Endothelial cell of umbilical vein (primary cell): ENCODE measurements at regions not wholly inside any gene's neighbourhood (a gene's known extent, or its start where the extent isn't known, plus 50 kb on each side); places are given as distances from the start of the nearest gene placed in this dataset.

Experiments used
- BruUV-seq: library from RNA; stranded (reverse); fragments of 400-500 nt; replicated peaks from 2 replicates; lab custom pipeline; 2021; lab: Mats Ljungman, UMichigan
- CTCF ChIA-PET: fragments of 300-600, 350-600 bp; sonication (Branson Sonifier 250); formaldehyde crosslinking; loops from one replicate; lab custom pipeline; 2021; ENCODE audit warnings: antibody characterized with exemption, inconsistent platforms; lab: Charles Lee
- POLR2A ChIA-PET: fragments of 300-600, 350-600 bp; sonication (Branson Sonifier 250); formaldehyde crosslinking; loops from one replicate; lab custom pipeline; 2021; ENCODE audit warnings: antibody characterized with exemption, inconsistent platforms; lab: Charles Lee
- DNase-seq: peaks from one replicate; pipeline ENCODE4 v3.0.0-alpha.2; 2011; ENCODE audit warnings: low read depth, low spot score
- FAIRE-seq: peaks from 2 replicates; lab custom pipeline; 2011; peaks lifted over from hg19 to GRCh38; lab: Jason Lieb, UNC
- H2AFZ ChIP-seq: 2 replicates; pipeline ENCODE4 v1.6.0; 2012; ENCODE audit warnings: low read depth, low read length, control low read depth, inconsistent platforms
- H3K27ac ChIP-seq: 2 replicates; pipeline ENCODE4 v1.5.1; 2011; ENCODE audit warnings: low read depth, mild to moderate bottlenecking, control low read depth, low read length, moderate library complexity; ENCODE audit not compliant: insufficient read depth
- H3K27me3 ChIP-seq, 2 experiments: 2 replicates each; pipeline versions ENCODE4 v1.6.0 to v1.6.1; 2011; ENCODE audit warnings: low read length in 2 of 2, mixed read lengths in 1 of 2; ENCODE audit not compliant: control insufficient read depth in 2 of 2, insufficient read depth in 2 of 2
- H3K36me3 ChIP-seq, 2 experiments: 2 replicates in 1 of 2; 3 replicates in 1 of 2; pipeline ENCODE4 v1.5.1; 2011; ENCODE audit warnings: low read length in 2 of 2, mild to moderate bottlenecking in 1 of 2, moderate library complexity in 1 of 2; ENCODE audit not compliant: control insufficient read depth in 2 of 2, insufficient read depth in 2 of 2; ENCODE audit errors: extremely low read depth in 1 of 2
- H3K4me1 ChIP-seq: 3 replicates; pipeline ENCODE4 v1.5.1; 2011; ENCODE audit warnings: mild to moderate bottlenecking, low read length; ENCODE audit not compliant: control insufficient read depth, insufficient read depth; ENCODE audit errors: extremely low read depth
- H3K4me2 ChIP-seq: 2 replicates; pipeline ENCODE4 v1.6.1; 2011; ENCODE audit warnings: low read length, control low read depth, mixed read lengths; ENCODE audit not compliant: insufficient read depth
- H3K4me3 ChIP-seq, 3 experiments: fragments of 200-600 bp in 1 of 3; sonication (generic), shearing (Covaris generic) in 1 of 3; replicated peaks in 1 of 3; 2 replicates each; pipeline ENCODE4 v1.5.1; 2011 to 2016; ENCODE audit warnings: control low read depth in 3 of 3, low read length in 3 of 3, mild to moderate bottlenecking in 2 of 3, inconsistent platforms in 1 of 3, low read depth in 1 of 3, moderate library complexity in 1 of 3; ENCODE audit not compliant: insufficient read depth in 1 of 3
- H3K79me2 ChIP-seq: 2 replicates; pipeline ENCODE4 v1.6.0; 2012; ENCODE audit warnings: low read length, inconsistent platforms; ENCODE audit not compliant: control insufficient read depth, insufficient read depth
- H3K9ac ChIP-seq: replicated peaks from 2 replicates; pipeline ENCODE3; 2011; ENCODE audit warnings: low read length, control low read depth; ENCODE audit not compliant: insufficient read depth; ENCODE audit errors: extremely low read depth
- H3K9me1 ChIP-seq: replicated peaks from 3 replicates; pipeline ENCODE4 v1.6.0; 2011; ENCODE audit warnings: mild to moderate bottlenecking, low read length; ENCODE audit not compliant: control insufficient read depth, insufficient read depth; ENCODE audit errors: extremely low read depth
- H3K9me3 ChIP-seq: replicated peaks from 2 replicates; pipeline ENCODE4 v1.5.1; 2012; ENCODE audit warnings: low read length, inconsistent platforms; ENCODE audit not compliant: control insufficient read depth, insufficient read depth
- H4K20me1 ChIP-seq: replicated peaks from 2 replicates; pipeline ENCODE3; 2011; ENCODE audit warnings: mild to moderate bottlenecking, low read length; ENCODE audit not compliant: control insufficient read depth, insufficient read depth; ENCODE audit errors: extremely low read depth
- EZH2 ChIP-seq: IDR thresholded peaks from 2 replicates; pipeline ENCODE4 v1.6.1; 2012; ENCODE audit warnings: borderline replicate concordance, low read depth, mild to moderate bottlenecking, moderate library complexity, low read length, inconsistent platforms; ENCODE audit not compliant: severe bottlenecking
- FOS ChIP-seq: IDR thresholded peaks from 2 replicates; pipeline ENCODE4 v1.6.1; 2011; ENCODE audit warnings: mild to moderate bottlenecking, low read length, moderate library complexity, borderline replicate concordance; ENCODE audit not compliant: insufficient read depth
- GATA2 ChIP-seq: IDR thresholded peaks from 2 replicates; pipeline ENCODE4 v1.7.0; 2011; ENCODE audit warnings: low read depth, mild to moderate bottlenecking, moderate library complexity, mixed read lengths, low read length; ENCODE audit not compliant: insufficient read length, insufficient read depth
- JUN ChIP-seq: IDR thresholded peaks from 2 replicates; pipeline ENCODE4 v1.6.1; 2011; ENCODE audit warnings: borderline replicate concordance, low read depth; ENCODE audit not compliant: insufficient read length, insufficient read depth
- MYC ChIP-seq: IDR thresholded peaks from one replicate; pipeline ENCODE4 v1.6.1; 2011; ENCODE audit warnings: mild to moderate bottlenecking, low read depth, low read length
- POLR2A ChIP-seq: IDR thresholded peaks from 2 replicates; pipeline ENCODE4 v1.6.1; 2012; ENCODE audit warnings: low read depth, mild to moderate bottlenecking, control low read depth, low read length
- POLR2AphosphoS5 ChIP-seq: IDR thresholded peaks from 2 replicates; pipeline ENCODE4 v1.6.1; 2012; ENCODE audit warnings: low read depth, mild to moderate bottlenecking, control low read depth, low read length, moderate library complexity; ENCODE audit not compliant: insufficient read depth
- dilution Hi-C: fragments of 300-500 bp; cut with MboI; formaldehyde crosslinking; loops from one replicate; pipeline ENCODE4 v1.15.0; 2019; ENCODE audit warnings: low sequenced_read_pairs; ENCODE audit not compliant: extremely low pct_ligation_motif_present
- intact Hi-C: fragments of 100-400 bp; cut with micrococcal nuclease; formaldehyde crosslinking; loops from one replicate; pipeline ENCODE4 v1.10.0; 2022
- TF ChIP-seq, protein P1 (sequence below): IDR thresholded peaks from 2 replicates; pipeline ENCODE4 v1.6.1; 2011; ENCODE audit not compliant: insufficient read depth, insufficient read length
- TF ChIP-seq, protein P2 (sequence below), 2 donors: IDR thresholded peaks; 1 replicate in 1 of 2; 2 replicates in 1 of 2; pipeline ENCODE4 v1.5.1; 2011; ENCODE audit warnings: low read length in 2 of 2, mild to moderate bottlenecking in 2 of 2, moderate library complexity in 2 of 2, control low read depth in 1 of 2, inconsistent platforms in 1 of 2, low read depth in 1 of 2; ENCODE audit not compliant: insufficient read depth in 1 of 2; ENCODE audit errors: extremely low read depth in 1 of 2

DNA sequence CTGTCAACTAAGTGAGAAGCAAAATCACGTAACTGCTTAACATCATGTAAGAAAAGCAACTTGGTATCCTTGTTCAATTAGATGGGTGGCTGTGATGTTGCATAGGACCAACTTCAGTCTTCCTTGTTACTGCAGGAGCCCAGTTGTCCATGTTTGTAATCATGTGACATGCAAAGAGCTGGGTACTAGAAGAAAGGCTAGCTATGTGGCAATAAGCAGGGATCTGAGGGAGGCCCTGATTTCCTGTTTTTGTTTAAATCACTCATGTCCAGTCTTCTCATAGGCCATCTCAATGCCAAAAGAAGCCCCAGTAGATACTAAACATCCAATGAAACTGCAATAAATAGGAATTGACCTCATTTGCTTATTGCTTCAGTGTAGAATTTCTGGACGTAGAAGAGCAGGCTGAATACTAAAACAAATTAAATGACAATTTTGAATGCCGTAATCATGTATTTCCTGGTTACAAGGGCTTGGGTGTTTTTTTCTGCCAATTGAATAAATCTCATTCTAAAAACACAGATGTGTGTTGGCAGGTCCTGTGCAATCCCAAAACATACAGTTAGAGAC, 140.8 kb upstream of the ARHGAP20 start:
- TF ChIP-seq GATA2 (no peak), POLR2A (no peak), POLR2AphosphoS5 (no peak), MYC (no peak), JUN (no peak), EZH2 (no peak), FOS (no peak)
- TF ChIP-seq, protein P1, sequence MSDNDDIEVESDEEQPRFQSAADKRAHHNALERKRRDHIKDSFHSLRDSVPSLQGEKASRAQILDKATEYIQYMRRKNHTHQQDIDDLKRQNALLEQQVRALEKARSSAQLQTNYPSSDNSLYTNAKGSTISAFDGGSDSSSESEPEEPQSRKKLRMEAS: no peak
- TF ChIP-seq, protein P2, sequence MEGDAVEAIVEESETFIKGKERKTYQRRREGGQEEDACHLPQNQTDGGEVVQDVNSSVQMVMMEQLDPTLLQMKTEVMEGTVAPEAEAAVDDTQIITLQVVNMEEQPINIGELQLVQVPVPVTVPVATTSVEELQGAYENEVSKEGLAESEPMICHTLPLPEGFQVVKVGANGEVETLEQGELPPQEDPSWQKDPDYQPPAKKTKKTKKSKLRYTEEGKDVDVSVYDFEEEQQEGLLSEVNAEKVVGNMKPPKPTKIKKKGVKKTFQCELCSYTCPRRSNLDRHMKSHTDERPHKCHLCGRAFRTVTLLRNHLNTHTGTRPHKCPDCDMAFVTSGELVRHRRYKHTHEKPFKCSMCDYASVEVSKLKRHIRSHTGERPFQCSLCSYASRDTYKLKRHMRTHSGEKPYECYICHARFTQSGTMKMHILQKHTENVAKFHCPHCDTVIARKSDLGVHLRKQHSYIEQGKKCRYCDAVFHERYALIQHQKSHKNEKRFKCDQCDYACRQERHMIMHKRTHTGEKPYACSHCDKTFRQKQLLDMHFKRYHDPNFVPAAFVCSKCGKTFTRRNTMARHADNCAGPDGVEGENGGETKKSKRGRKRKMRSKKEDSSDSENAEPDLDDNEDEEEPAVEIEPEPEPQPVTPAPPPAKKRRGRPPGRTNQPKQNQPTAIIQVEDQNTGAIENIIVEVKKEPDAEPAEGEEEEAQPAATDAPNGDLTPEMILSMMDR (IDR thresholded peaks at IDR 0.05; ENCODE audit: extremely low read depth in 1 of 2, insufficient read depth in 1 of 2, low read depth in 1 of 2, low read length in 2 of 2): no peak
- DNase-seq (no peak), FAIRE-seq (no peak)
- Histone ChIP-seq H3K79me2 (no peaks in the 10 kb centered on the region), H3K9me1 (no peaks in the 10 kb centered on the region), H3K4me1 (peaks cover 2% of the 10 kb centered on the region), H3K9me3 (no peaks in the 10 kb centered on the region), H3K27me3 (no peaks in the 10 kb centered on the region), H4K20me1 (no peaks in the 10 kb centered on the region), H3K9ac (no peak overlapping the region), H2AFZ (no peak overlapping the region), H3K4me2 (no peak overlapping the region), H3K36me3 (no peaks in the 10 kb centered on the region), H3K27ac (no peak overlapping the region), H3K4me3 (no peak overlapping the region)
- intact Hi-C loops: no loop called here
- ChIA-PET CTCF (no interaction called here), POLR2A (no interaction called here)
- no TSS peak for BruUV-seq
- dilution Hi-C loops: no loop called here
